NCI-H2107 treated with DMSO at 0.1 percent for 48 hours (cell line): ENCODE measurements at regions not wholly inside any gene's neighbourhood (a gene's known extent, or its start where the extent isn't known, plus 50 kb on each side); places are given as distances from the start of the nearest gene placed in this dataset.
"Not testable (repeated sequence)": the region's sequence is repeated elsewhere in the genome, so short reads cannot be mapped to it uniquely, and the experiment has no call there.

Source experiments
- DNase-seq: peaks from one replicate; lab custom pipeline; 2025; ENCODE audit not compliant: unreplicated experiment; lab: John Stamatoyannopoulos, UW

DNA sequence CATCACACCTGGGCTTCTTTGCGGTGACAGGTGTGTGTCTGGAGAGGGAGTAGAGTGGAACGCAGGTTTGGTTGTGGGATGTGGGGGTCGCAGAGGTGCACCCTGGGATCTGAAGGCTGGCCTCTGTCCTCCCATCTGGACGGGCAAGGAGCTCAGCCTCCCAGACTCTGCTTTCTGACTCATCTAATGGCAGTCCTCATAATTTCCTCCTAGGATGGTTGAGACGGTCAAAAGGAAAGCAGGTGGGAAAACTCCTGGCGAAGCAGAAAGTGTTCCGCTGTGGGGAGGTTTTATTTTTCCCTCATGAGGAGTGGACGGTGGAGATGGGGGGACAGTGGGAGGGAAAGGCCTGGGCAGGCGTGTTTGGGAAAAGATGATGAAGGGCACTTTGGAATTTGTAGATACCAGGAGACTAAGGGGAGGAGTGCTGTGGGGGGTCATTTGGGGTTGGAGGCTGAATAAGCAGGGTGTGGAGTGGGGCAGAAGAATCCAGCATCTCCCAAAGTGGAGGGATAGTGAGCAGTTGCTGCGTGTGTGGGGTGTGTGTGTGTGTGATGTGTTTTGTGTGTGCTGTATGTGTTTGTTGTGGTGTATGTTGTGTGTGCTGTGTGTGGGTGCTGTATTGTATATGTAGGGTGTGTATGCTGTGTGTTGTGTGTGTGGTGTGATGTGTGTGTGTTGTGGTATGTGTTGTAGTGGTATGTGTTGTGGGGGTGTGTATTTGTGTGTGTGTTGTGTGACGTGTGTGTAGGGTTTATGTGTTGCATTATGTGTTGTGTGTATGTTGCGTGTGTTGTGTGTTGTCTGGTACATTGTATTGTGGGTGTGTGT lies 97.2 kb upstream of the PODXL start:
- no peak for DNase-seq

GRCh38 chr7:131652934-131653333 lies 96.5 kb upstream of the PODXL start:
- no peak for DNase-seq

GRCh38 chr7:131652194-131652593 lies 95.8 kb upstream of the PODXL start:
- DNase-seq = no peak

DNA sequence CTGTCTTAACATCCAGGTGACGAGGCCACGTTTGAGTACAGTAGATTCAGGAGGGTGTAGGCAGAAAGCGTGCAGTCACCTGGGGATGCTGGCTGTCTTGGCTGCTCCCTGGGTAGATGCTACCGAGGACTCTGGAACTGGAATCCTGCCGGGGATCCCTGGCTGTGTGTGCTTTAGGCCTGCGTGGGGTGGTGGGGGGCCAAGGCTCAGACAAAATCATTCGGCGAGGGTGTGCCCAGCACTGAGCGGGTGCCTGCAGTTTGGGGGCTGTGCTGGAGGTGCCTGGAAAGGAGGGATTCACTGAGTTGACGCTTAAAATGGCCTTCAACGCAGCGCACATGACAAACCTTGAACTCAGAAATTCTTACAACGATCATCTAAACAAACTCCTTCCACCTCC lies 93.5 kb upstream of the PODXL start:
- DNase-seq = no peak

GRCh38 chr7:131649003-131649541 lies 92.6 kb upstream of the PODXL start:
- no peak for DNase-seq

DNA sequence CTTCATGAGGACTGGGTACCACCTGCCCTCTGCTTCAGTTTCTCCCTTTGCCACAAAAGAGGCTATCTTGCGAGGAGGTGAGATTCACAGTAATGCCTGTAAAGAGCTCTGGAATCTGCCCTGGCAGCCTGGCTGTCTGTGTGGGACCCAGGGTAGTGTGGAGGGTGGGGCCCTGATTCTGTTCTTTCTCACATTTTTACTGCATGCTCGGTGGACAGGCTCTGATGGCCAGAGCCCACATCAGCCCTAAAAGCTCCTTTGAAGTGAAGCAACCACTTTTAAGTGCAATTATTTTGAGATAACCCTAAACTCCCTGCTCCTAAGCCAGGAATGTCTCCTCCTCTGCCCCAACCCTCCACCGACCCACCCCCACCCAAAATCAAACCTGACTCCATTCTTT lies 92.1 kb upstream of the PODXL start:
- no peak for DNase-seq

- no peak for DNase-seq
These were observed 89.8 kb upstream of the PODXL start for GRCh38 chr7:131646203-131646602.

DNA sequence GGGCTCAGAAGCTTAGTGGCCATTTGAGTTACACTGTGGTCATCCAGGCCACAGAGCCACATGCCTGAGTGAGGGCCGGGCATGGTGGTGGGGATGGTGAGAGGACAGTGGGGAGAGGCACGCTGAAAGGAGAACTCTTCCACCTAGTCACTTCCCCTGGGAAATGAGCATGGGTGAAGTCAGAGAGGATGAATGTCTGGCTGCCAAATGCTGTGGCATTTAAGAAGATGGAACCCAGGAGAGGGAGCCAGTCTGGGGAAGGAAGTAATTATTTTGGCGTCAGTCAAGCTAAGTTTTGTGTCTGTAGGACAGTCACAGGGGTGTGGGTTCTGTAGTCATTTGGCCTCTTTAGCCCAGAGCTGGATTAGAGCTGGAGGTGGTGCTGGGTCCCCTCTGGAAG lies 86.0 kb upstream of the PODXL start:
- no peak for DNase-seq

- DNase-seq = no peak
These were observed 84.3 kb upstream of the PODXL start for GRCh38 chr7:131640686-131641085.

- no peak for DNase-seq
These were observed 82.4 kb upstream of the PODXL start for GRCh38 chr7:131638641-131639430.

DNA sequence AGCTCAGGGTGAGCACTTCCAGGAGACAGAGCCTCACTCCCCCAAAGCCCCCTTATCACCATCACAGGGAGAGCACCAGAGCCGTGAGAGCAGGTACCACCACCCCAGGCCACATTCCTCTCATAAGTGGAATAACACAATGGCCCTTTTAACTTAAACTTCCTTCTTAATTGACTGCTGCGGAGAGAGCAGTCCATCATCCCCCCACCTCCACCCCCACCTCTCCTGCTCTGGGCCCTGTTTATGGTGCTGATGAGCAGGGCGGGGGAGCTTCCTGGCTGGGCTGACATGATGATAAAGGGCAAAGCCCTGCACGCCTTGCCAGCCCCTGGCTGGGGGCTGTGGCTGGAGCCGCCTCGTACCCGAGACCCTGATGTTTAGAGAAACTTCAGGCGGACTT lies 81.4 kb upstream of the PODXL start:
- DNase-seq = no peak

DNA sequence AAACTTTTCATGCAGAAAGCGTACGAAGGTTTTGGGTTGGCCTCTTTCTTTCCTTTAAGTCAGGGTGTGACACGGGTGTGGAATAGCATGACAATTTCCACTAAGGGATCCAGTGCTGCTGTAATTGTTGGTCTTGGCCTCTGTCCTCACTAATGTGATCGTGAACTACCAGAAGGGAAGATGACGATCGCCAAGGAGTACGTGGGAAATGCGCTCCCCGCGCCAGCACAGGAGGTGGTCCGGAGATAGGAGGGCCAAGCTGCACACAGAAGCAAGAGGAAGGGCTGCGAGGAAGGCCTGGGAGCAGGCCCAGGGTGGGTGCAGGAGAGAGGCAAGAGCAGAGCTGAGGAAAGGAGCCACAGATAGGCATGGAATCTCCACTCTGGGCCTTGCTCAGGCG lies 79.7 kb upstream of the PODXL start:
- no peak for DNase-seq

DNA sequence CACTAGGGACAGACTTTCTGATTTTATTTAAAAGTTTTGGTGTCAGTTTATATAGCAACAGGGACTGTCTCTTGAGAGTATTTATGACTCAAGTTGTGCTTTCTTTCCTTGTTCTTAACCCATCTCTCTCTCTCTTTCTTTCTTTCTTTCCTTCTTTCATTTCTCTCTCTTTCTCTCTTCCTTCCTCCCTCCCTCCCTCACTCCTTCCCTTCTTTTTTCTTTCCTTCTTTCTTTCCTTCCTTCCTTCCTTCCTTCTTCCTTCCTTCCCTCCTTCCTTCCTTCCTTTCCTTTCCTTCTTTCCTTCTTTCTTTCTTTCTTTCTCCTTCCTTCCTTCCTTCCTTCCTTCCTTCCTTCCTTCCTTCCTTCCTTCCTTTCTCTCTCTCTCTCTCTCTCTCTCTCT lies 77.8 kb upstream of the PODXL start:
- DNase-seq = not testable (repeated sequence)

GRCh38 chr7:131633342-131633843 lies 77.0 kb upstream of the PODXL start:
- DNase-seq = no peak

DNA sequence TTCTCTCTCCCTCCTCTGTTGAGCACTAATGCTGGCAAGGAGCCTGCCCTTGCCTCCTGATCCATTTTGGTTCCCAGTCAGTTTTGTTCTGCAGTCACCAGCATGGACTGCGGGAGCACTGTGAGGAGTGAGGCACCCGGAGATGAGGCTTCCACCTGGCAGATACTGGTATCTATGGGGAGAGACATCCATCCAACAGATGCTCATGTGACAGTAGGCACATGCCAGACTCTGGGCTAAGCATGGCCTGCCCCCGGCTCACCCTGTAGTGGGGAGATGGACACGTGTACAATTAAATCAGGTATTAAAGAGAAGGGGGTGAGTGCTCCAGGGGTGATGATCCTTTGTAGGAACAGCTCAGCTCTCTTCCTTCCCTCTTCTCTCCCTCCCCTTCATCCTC lies 74.0 kb upstream of the PODXL start:
- no peak for DNase-seq

- no peak for DNase-seq
These were observed 72.9 kb upstream of the PODXL start for GRCh38 chr7:131629217-131629882.

GRCh38 chr7:131628634-131629033 lies 72.2 kb upstream of the PODXL start:
- DNase-seq = no peak

DNA sequence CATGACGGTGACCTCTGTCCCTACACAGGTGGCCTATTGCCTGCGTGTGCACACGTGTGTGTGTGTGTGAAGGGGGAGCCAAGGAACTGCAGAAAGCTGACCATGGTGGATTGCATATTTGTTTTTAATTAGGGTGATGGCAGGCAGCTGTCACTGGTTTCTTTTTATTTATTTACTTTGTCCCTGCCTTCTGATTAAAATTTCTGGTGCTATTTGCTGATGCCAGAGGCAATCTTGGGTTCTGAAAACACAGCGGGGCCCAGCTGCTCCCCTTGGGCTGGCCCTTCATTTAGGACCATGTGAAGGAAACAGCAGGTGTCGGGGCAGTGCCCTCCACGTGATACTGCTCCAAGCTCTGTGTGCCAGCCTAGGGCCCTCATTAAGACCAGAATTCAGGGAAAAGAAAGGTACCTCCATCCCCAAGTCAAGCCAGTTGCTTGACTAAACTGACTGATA lies 71.3 kb upstream of the PODXL start:
- DNase-seq = no peak

DNA sequence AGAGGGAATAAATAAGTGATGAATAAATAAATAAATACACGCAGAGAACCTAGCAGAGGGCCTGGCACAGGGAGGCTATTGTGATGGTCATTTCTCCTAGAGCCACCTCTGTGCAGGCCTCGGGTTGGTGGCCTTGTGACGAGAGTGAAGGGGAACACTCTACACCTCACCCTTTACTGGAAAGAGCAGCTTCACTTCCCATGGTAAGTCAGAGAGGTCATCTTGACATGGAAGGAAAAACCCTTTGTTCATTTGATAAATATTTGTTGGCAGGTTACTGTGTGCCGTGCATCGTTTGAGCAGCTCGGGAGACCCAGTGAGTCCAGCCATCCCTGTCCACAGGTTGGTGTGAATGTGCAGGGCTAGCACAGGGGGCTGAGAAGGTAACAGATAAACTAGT lies 70.2 kb upstream of the PODXL start:
- DNase-seq = no peak

- no peak for DNase-seq
These were observed 69.5 kb upstream of the PODXL start for GRCh38 chr7:131625817-131626372.

- DNase-seq = not testable (repeated sequence)
These were observed 68.9 kb upstream of the PODXL start for GRCh38 chr7:131625345-131625744.
